Astrocyte (in vitro differentiated cells and primary cell): ENCODE measurements at regions not wholly inside any gene's neighbourhood (a gene's known extent, or its start where the extent isn't known, plus 50 kb on each side); places are given as distances from the start of the nearest gene placed in this dataset.
A peak's percentile ranks its signal among the peaks of the same experiment; 100 is the strongest.

Experiments
- DNase-seq: peaks from one replicate; pipeline ENCODE4 v3.0.0-alpha.2; 2010; ENCODE audit warnings: low read depth
- FAIRE-seq: peaks from 2 replicates; lab custom pipeline; 2011; peaks lifted over from hg19 to GRCh38; lab: Jason Lieb, UNC
- H2AFZ ChIP-seq: 2 replicates; pipeline ENCODE4 v1.6.0; 2012; ENCODE audit warnings: low read depth, low read length, inconsistent platforms
- H3K27ac ChIP-seq: 2 replicates; pipeline ENCODE4 v1.5.1; 2011; ENCODE audit warnings: low read depth, low read length, inconsistent platforms
- H3K27me3 ChIP-seq: 2 replicates; pipeline ENCODE4 v1.6.0; 2011; ENCODE audit warnings: low read length, inconsistent platforms; ENCODE audit not compliant: insufficient read depth
- H3K36me3 ChIP-seq: 2 replicates; pipeline ENCODE4 v1.5.1; 2011; ENCODE audit warnings: low read length, inconsistent platforms; ENCODE audit not compliant: insufficient read depth
- H3K4me1 ChIP-seq: 2 replicates; pipeline ENCODE4 v1.5.1; 2011; ENCODE audit warnings: low read length, inconsistent platforms; ENCODE audit not compliant: insufficient read depth
- H3K4me2 ChIP-seq: 2 replicates; pipeline ENCODE4 v1.6.0; 2012; ENCODE audit warnings: low read length, inconsistent platforms
- H3K4me3 ChIP-seq: 2 replicates; pipeline ENCODE4 v1.5.1; 2011; ENCODE audit warnings: low read depth, mild to moderate bottlenecking, low read length, inconsistent platforms; ENCODE audit not compliant: insufficient read depth
- H3K79me2 ChIP-seq: 2 replicates; pipeline ENCODE4 v1.6.0; 2012; ENCODE audit warnings: mild to moderate bottlenecking, low read length, inconsistent platforms; ENCODE audit not compliant: insufficient read depth
- H3K9ac ChIP-seq: 2 replicates; pipeline ENCODE4 v1.6.0; 2012; ENCODE audit warnings: mild to moderate bottlenecking, low read length, inconsistent platforms
- H3K9me3 ChIP-seq: 2 replicates; pipeline ENCODE4 v1.5.1; 2012; ENCODE audit warnings: low read depth, mild to moderate bottlenecking, low read length, inconsistent platforms; ENCODE audit not compliant: insufficient read depth
- H4K20me1 ChIP-seq: 2 replicates; pipeline ENCODE4 v1.6.0; 2012; ENCODE audit warnings: low read length, inconsistent platforms; ENCODE audit not compliant: insufficient read depth
- H3K27ac Mint-ChIP-seq: one replicate; pipeline ENCODE4 v1.8.0; 2021; ENCODE audit warnings: mild to moderate bottlenecking, mixed read lengths; ENCODE audit not compliant: unreplicated experiment
- H3K27me3 Mint-ChIP-seq: one replicate; pipeline ENCODE4 v1.8.0; 2021; ENCODE audit warnings: low read depth, mixed read lengths; ENCODE audit not compliant: unreplicated experiment
- H3K36me3 Mint-ChIP-seq: one replicate; pipeline ENCODE4 v1.8.0; 2021; ENCODE audit warnings: low read depth, mixed read lengths; ENCODE audit not compliant: unreplicated experiment
- H3K4me1 Mint-ChIP-seq: one replicate; pipeline ENCODE4 v1.8.0; 2021; ENCODE audit warnings: low read depth, mixed read lengths; ENCODE audit not compliant: unreplicated experiment
- H3K4me3 Mint-ChIP-seq: one replicate; pipeline ENCODE4 v1.8.0; 2021; ENCODE audit warnings: mild to moderate bottlenecking, moderate library complexity, mixed read lengths; ENCODE audit not compliant: unreplicated experiment
- H3K9me3 Mint-ChIP-seq: one replicate; pipeline ENCODE4 v1.8.0; 2021; ENCODE audit warnings: mild to moderate bottlenecking, mixed read lengths; ENCODE audit not compliant: unreplicated experiment
- CTCF ChIP-seq: IDR thresholded peaks from 2 replicates; pipeline ENCODE4 v1.5.1; 2011; ENCODE audit warnings: low read depth, mild to moderate bottlenecking, inconsistent platforms, low read length, moderate library complexity; ENCODE audit not compliant: insufficient read depth
- EZH2 ChIP-seq: IDR thresholded peaks from 2 replicates; pipeline ENCODE4 v1.6.1; 2012; ENCODE audit warnings: mild to moderate bottlenecking, low read length, inconsistent platforms; ENCODE audit not compliant: insufficient read depth

GRCh38 chr15:77819048-77819850 is 186.5 kb upstream of the LINGO1 start:
- Histone ChIP-seq H3K4me2 (peak overlapping the region; percentile 67), H3K4me3 (no peak overlapping the region), H3K9me3 (no peaks in the 10 kb centered on the region), H3K9ac (no peak overlapping the region), H4K20me1 (peaks cover 18% of the 10 kb centered on the region), H2AFZ (peak overlapping the region; percentile 41), H3K27ac (no peak overlapping the region), H3K4me1 (no peaks in the 10 kb centered on the region), H3K79me2 (no peaks in the 10 kb centered on the region), H3K27me3 (peaks cover 41% of the 10 kb centered on the region), H3K36me3 (no peaks in the 10 kb centered on the region)
- H3K9me3 Mint-ChIP-seq = no peaks in the 10 kb centered on the region
- H3K27me3 Mint-ChIP-seq = peaks cover 79% of the 10 kb centered on the region
- TF ChIP-seq EZH2 (no peak), CTCF (no peak)
- H3K36me3 Mint-ChIP-seq = no peaks in the 10 kb centered on the region
- no peaks in the 10 kb centered on the region for H3K4me1 Mint-ChIP-seq
- FAIRE-seq = no peak
- H3K4me3 Mint-ChIP-seq = no peak overlapping the region
- H3K27ac Mint-ChIP-seq = no peak overlapping the region
- no peak for DNase-seq

- no peak overlapping the region for H3K4me3 Mint-ChIP-seq
- Histone ChIP-seq H3K4me3 (no peak overlapping the region), H4K20me1 (peaks cover 18% of the 10 kb centered on the region), H3K9ac (no peak overlapping the region), H3K4me1 (no peaks in the 10 kb centered on the region), H3K27me3 (peaks cover 41% of the 10 kb centered on the region), H3K36me3 (no peaks in the 10 kb centered on the region), H3K4me2 (peak overlapping the region; percentile 67), H2AFZ (no peak overlapping the region), H3K27ac (no peak overlapping the region), H3K79me2 (no peaks in the 10 kb centered on the region), H3K9me3 (no peaks in the 10 kb centered on the region)
- FAIRE-seq (no peak), DNase-seq (no peak)
- H3K27ac Mint-ChIP-seq = no peak overlapping the region
- TF ChIP-seq CTCF = no peak
- no peak for TF ChIP-seq EZH2
- H3K4me1 Mint-ChIP-seq = no peaks in the 10 kb centered on the region
- no peaks in the 10 kb centered on the region for H3K9me3 Mint-ChIP-seq
- H3K36me3 Mint-ChIP-seq = no peaks in the 10 kb centered on the region
- H3K27me3 Mint-ChIP-seq = peaks cover 80% of the 10 kb centered on the region
Measured at GRCh38 chr15:77818484-77819047, 185.9 kb upstream of the LINGO1 start.

GRCh38 chr15:77817434-77817833 is 184.7 kb upstream of the LINGO1 start:
- TF ChIP-seq CTCF (no peak), EZH2 (no peak)
- no peak for DNase-seq
- H3K27ac Mint-ChIP-seq = no peak overlapping the region
- peaks cover 41% of the 10 kb centered on the region for H3K27me3 ChIP-seq
- H3K79me2 ChIP-seq = no peaks in the 10 kb centered on the region
- H3K36me3 ChIP-seq = no peaks in the 10 kb centered on the region
- H4K20me1 ChIP-seq = peaks cover 18% of the 10 kb centered on the region
- no peaks in the 10 kb centered on the region for H3K4me1 Mint-ChIP-seq
- H3K9me3 Mint-ChIP-seq = no peaks in the 10 kb centered on the region
- H3K9ac ChIP-seq = no peak overlapping the region
- H3K36me3 Mint-ChIP-seq = no peaks in the 10 kb centered on the region
- no peaks in the 10 kb centered on the region for H3K4me1 ChIP-seq
- no peak overlapping the region for H3K4me3 ChIP-seq
- no peak overlapping the region for H2AFZ ChIP-seq
- no peak for FAIRE-seq
- H3K27ac ChIP-seq = no peak overlapping the region
- peaks cover 81% of the 10 kb centered on the region for H3K27me3 Mint-ChIP-seq
- H3K9me3 ChIP-seq = no peaks in the 10 kb centered on the region
- H3K4me2 ChIP-seq = no peak overlapping the region
- no peak overlapping the region for H3K4me3 Mint-ChIP-seq
